OCI-LY7 (cell line): ENCODE measurements at regions not wholly inside any gene's neighbourhood (a gene's known extent, or its start where the extent isn't known, plus 50 kb on each side); places are given as distances from the start of the nearest gene placed in this dataset.

ENCODE experiments used
- BruUV-seq: library from RNA; stranded (reverse); fragments of 400-500 nt; replicated peaks from 2 replicates; lab custom pipeline; 2021; lab: Mats Ljungman, UMichigan
- CTCF ChIA-PET: fragments of 300-600 bp; sonication (Branson Sonifier 250); formaldehyde crosslinking; loops from one replicate; lab custom pipeline; 2022; ENCODE audit warnings: antibody characterized with exemption; ENCODE audit not compliant: unreplicated experiment; lab: Charles Lee
- POLR2A ChIA-PET: fragments of 300-600 bp; sonication (Branson Sonifier 250); formaldehyde crosslinking; loops from one replicate; lab custom pipeline; 2022; ENCODE audit warnings: antibody characterized with exemption; lab: Charles Lee
- DNase-seq: peaks from one replicate; pipeline ENCODE4 v3.0.0-alpha.2; 2015; ENCODE audit warnings: low spot score
- H2AFZ ChIP-seq: fragments of 200-600 bp; sonication (generic), shearing (Covaris generic); 2 replicates; pipeline ENCODE4 v1.6.1; 2014; ENCODE audit warnings: mild to moderate bottlenecking, antibody characterized with exemption, low read length, moderate library complexity
- H3K27ac ChIP-seq: fragments of 200-600 bp; sonication (generic); 2 replicates; pipeline ENCODE4 v1.5.1; 2014; ENCODE audit warnings: mixed run types, low read depth, mild to moderate bottlenecking, moderate library complexity, low read length, inconsistent platforms; ENCODE audit not compliant: poor library complexity, severe bottlenecking
- H3K36me3 ChIP-seq: fragments of 200-600 bp; sonication (generic); 2 replicates; pipeline ENCODE4 v1.6.1; 2014; ENCODE audit warnings: mild to moderate bottlenecking, antibody characterized with exemption, low read length, moderate library complexity, mixed read lengths; ENCODE audit not compliant: insufficient read depth
- H3K4me1 ChIP-seq: fragments of 200-600 bp; sonication (generic); 2 replicates; pipeline ENCODE4 v1.5.1; 2014; ENCODE audit warnings: mild to moderate bottlenecking, low read length; ENCODE audit not compliant: insufficient read depth, poor library complexity, severe bottlenecking
- H3K4me2 ChIP-seq: fragments of 200-600 bp; sonication (generic); 2 replicates; pipeline ENCODE4 v1.6.1; 2014; ENCODE audit warnings: mild to moderate bottlenecking, low read length
- H3K4me3 ChIP-seq: fragments of 200-600 bp; sonication (generic); 2 replicates; pipeline ENCODE4 v1.5.1; 2014; ENCODE audit warnings: mild to moderate bottlenecking, low read depth, low read length; ENCODE audit not compliant: poor library complexity, severe bottlenecking
- H3K79me2 ChIP-seq: fragments of 200-600 bp; sonication (generic); 2 replicates; pipeline ENCODE4 v1.6.1; 2016; ENCODE audit warnings: low read depth, mild to moderate bottlenecking, low read length, moderate library complexity, mixed read lengths; ENCODE audit not compliant: insufficient read depth
- H3K9me2 ChIP-seq: fragments of 200-600 bp; sonication (generic); 2 replicates; pipeline ENCODE4 v1.6.1; 2016; ENCODE audit warnings: mild to moderate bottlenecking, low read length, mixed read lengths; ENCODE audit not compliant: insufficient read depth
- H3K9me3 ChIP-seq: fragments of 200-600 bp; sonication (generic); 2 replicates; pipeline ENCODE4 v1.6.1; 2014; ENCODE audit warnings: mild to moderate bottlenecking, mixed run types, low read length, mixed read lengths
- H4K20me1 ChIP-seq: fragments of 200-600 bp; sonication (generic); 2 replicates; pipeline ENCODE4 v1.6.1; 2014; ENCODE audit warnings: mild to moderate bottlenecking, antibody characterized with exemption, low read length, moderate library complexity, mixed read lengths; ENCODE audit not compliant: insufficient read depth
- EZH2phosphoT487 ChIP-seq: fragments of 200-600 bp; sonication (generic); IDR thresholded peaks from 2 replicates; pipeline ENCODE4 v1.6.1; 2018; ENCODE audit warnings: low read depth, borderline replicate concordance, mild to moderate bottlenecking, mixed run types, antibody characterized with exemption, low read length, moderate library complexity, mixed read lengths
- intact Hi-C: fragments of 100-400 bp; cut with micrococcal nuclease; formaldehyde crosslinking; loops from one replicate; pipeline ENCODE4 v1.10.0; 2022; ENCODE audit not compliant: unreplicated experiment
- TF ChIP-seq, protein P1 (sequence below): fragments of 200-600 bp; sonication (generic); conservative IDR thresholded peaks from 2 replicates; pipeline ENCODE4 v1.5.1; 2014; ENCODE audit warnings: mild to moderate bottlenecking, antibody characterized with exemption, low read length, moderate library complexity, mixed read lengths

DNA sequence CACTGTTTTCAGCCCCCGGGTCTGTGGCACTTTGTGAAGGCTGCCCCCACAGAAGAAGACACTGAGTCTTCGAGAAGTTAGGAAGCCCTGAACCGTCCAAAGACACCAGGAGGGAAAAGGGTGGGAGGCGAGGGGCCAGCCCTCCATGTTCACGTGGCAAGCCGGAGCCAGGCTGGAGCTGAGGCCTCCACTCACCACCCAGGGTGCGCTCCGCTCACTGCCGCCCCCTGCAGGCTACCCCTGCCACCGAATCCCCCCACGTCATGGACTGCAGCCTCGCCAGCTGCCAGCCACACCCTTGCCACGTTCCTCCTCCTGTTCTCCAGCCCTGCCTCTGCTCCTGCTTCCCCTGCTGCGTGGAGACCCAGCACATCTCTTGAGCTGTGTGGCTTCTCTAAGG lies 59.0 kb upstream of the EN2 start:
- H3K4me1 ChIP-seq = no peaks in the 10 kb centered on the region
- no peaks in the 10 kb centered on the region for H3K36me3 ChIP-seq
- TF ChIP-seq, protein P1, sequence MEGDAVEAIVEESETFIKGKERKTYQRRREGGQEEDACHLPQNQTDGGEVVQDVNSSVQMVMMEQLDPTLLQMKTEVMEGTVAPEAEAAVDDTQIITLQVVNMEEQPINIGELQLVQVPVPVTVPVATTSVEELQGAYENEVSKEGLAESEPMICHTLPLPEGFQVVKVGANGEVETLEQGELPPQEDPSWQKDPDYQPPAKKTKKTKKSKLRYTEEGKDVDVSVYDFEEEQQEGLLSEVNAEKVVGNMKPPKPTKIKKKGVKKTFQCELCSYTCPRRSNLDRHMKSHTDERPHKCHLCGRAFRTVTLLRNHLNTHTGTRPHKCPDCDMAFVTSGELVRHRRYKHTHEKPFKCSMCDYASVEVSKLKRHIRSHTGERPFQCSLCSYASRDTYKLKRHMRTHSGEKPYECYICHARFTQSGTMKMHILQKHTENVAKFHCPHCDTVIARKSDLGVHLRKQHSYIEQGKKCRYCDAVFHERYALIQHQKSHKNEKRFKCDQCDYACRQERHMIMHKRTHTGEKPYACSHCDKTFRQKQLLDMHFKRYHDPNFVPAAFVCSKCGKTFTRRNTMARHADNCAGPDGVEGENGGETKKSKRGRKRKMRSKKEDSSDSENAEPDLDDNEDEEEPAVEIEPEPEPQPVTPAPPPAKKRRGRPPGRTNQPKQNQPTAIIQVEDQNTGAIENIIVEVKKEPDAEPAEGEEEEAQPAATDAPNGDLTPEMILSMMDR = peak; percentile 63
- no peak for TF ChIP-seq EZH2phosphoT487
- H3K79me2 ChIP-seq = no peaks in the 10 kb centered on the region
- no TSS peak for BruUV-seq
- no peak overlapping the region for H3K4me2 ChIP-seq
- H2AFZ ChIP-seq = no peak overlapping the region
- no peak overlapping the region for H3K27ac ChIP-seq
- intact Hi-C loops = no loop called here
- no peak for DNase-seq
- no peaks in the 10 kb centered on the region for H3K9me2 ChIP-seq
- H4K20me1 ChIP-seq = no peaks in the 10 kb centered on the region; the same call in 1 of the 2 replicates
- ChIA-PET POLR2A (no interaction called here), CTCF (no interaction called here)
- H3K4me3 ChIP-seq = no peak overlapping the region
- no peaks in the 10 kb centered on the region for H3K9me3 ChIP-seq

DNA sequence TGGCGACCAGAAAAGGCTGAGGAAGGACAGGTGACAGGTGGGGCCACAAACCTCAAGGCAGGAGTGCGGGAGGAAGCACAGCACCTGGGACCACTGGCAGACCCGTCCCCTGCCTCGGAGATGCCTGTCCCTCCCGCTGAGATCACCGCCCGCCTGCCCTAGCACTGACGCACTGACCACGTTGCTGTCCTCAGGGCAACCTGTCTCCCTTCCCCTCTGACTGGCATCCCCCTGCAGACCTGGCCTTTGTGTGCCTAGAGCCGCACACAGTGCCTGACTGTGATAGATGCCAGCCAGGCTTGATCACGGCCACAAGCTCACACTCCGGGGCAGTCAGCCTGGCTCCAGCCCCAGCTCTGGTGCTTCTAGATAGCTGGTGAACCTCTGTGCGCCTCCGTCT lies 58.4 kb upstream of the EN2 start:
- no peak for DNase-seq
- TF ChIP-seq, protein P1 = no peak
- TF ChIP-seq EZH2phosphoT487 = no peak
- H3K4me3 ChIP-seq = no peak overlapping the region
- H3K27ac ChIP-seq = no peak overlapping the region
- CTCF ChIA-PET = no interaction called here
- no peaks in the 10 kb centered on the region for H3K9me2 ChIP-seq
- H3K4me1 ChIP-seq = no peaks in the 10 kb centered on the region
- no peaks in the 10 kb centered on the region for H3K9me3 ChIP-seq
- POLR2A ChIA-PET = no interaction called here
- H3K36me3 ChIP-seq = no peaks in the 10 kb centered on the region
- no TSS peak for BruUV-seq
- intact Hi-C loops = no loop called here
- no peaks in the 10 kb centered on the region; the same call in 1 of the 2 replicates for H4K20me1 ChIP-seq
- H2AFZ ChIP-seq = no peak overlapping the region
- H3K79me2 ChIP-seq = no peaks in the 10 kb centered on the region
- no peak overlapping the region for H3K4me2 ChIP-seq

DNA sequence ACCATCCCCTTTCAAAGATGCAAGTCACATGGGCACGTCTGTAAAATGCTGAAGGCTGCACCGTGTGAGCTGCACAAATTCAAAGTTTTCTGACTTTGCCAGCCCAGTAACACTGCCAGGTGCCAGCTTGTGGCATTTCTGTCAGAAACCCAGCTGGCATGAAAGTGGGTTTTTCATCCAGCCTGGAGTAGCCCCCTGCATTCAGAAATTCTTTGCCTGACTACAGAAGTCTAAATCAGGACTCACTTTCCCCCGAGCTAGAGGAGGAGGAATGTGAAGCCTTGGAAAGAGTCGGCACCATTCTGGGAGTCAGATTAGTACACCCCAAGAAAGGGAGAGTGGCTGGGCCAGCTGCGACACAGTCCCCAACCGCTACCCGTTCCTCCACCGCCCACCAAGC lies 56.7 kb upstream of the EN2 start:
- POLR2A ChIA-PET = no interaction called here

More for the DNA sequence above, 56.7 kb upstream of the EN2 start:
- Histone ChIP-seq H3K4me1 (no peaks in the 10 kb centered on the region), H3K4me3 (no peak overlapping the region), H3K9me3 (no peaks in the 10 kb centered on the region), H2AFZ (no peak overlapping the region), H4K20me1 (no peaks in the 10 kb centered on the region; the same call in 1 of the 2 replicates), H3K9me2 (no peaks in the 10 kb centered on the region), H3K4me2 (no peak overlapping the region), H3K79me2 (no peaks in the 10 kb centered on the region), H3K27ac (no peak overlapping the region), H3K36me3 (no peaks in the 10 kb centered on the region)
- TF ChIP-seq, protein P1 = no peak
- no peak for TF ChIP-seq EZH2phosphoT487
- CTCF ChIA-PET = interaction anchor here (0.6 kb wide), 1 partner anchor 107 kb away, joined by 3 read pairs; no protein-coding TSS in a partner anchor
- intact Hi-C loops = no loop called here
- DNase-seq = no peak
- BruUV-seq = no TSS peak
